Keratinocyte (primary cell): ENCODE measurements at regions not wholly inside any gene's neighbourhood (a gene's known extent, or its start where the extent isn't known, plus 50 kb on each side); places are given as distances from the start of the nearest gene placed in this dataset.

Experiments
- CTCF ChIP-seq, 3 experiments: IDR thresholded peaks in 1 of 3; conservative IDR thresholded peaks in 1 of 3; optimal IDR thresholded peaks in 1 of 3; 2 replicates in 2 of 3; 3 replicates in 1 of 3; pipeline versions ENCODE3 to v1.5.1; 2011; ENCODE audit warnings: low read length in 3 of 3, mild to moderate bottlenecking in 3 of 3, moderate library complexity in 2 of 3, control low read depth in 1 of 3, inconsistent platforms in 1 of 3; ENCODE audit not compliant: insufficient read depth in 2 of 3; ENCODE audit errors: extremely low read depth in 1 of 3
- EZH2 ChIP-seq: IDR thresholded peaks from one replicate; pipeline ENCODE4 v1.6.1; 2012; ENCODE audit warnings: inconsistent platforms, mild to moderate bottlenecking, low read length, moderate library complexity

GRCh38 chr4:177989503-177990201, 547.4 kb upstream of the AGA start:
- TF ChIP-seq CTCF (optimal IDR thresholded peaks at IDR 0.05 in 1 of 3, IDR thresholded peaks at IDR 0.05 in 1 of 3, conservative IDR thresholded peaks at IDR 0.05 in 1 of 3; ENCODE audit: extremely low read depth in 1 of 3, insufficient read depth in 2 of 3, low read length in 3 of 3) (no peak), EZH2 (no peak)
